Coronary artery (tissue), 2 donors: ENCODE measurements at regions not wholly inside any gene's neighbourhood (a gene's known extent, or its start where the extent isn't known, plus 50 kb on each side); places are given as distances from the start of the nearest gene placed in this dataset.

ENCODE experiments used
- DNase-seq: peaks from one replicate; pipeline ENCODE4 v3.0.0-alpha.2; 2017; ENCODE audit warnings: low spot score
- H3K27ac ChIP-seq, 2 donors: fragments of 200-600 bp; sonication (generic); one replicate each; pipeline ENCODE4 v1.5.1; 2016 to 2019
- H3K4me3 ChIP-seq: fragments of 200-600 bp; sonication (generic); 2 replicates; pipeline ENCODE4 v1.5.1; 2016; ENCODE audit warnings: mild to moderate bottlenecking, moderate library complexity
- TF ChIP-seq, protein P1 (sequence below): fragments of 200-600 bp; sonication (generic); IDR thresholded peaks from one replicate; pipeline ENCODE4 v1.5.1; 2019; ENCODE audit warnings: antibody characterized with exemption

GRCh38 chr2:103896182-103896581 lies 957.7 kb upstream of the POU3F3 start:
- TF ChIP-seq, protein P1, sequence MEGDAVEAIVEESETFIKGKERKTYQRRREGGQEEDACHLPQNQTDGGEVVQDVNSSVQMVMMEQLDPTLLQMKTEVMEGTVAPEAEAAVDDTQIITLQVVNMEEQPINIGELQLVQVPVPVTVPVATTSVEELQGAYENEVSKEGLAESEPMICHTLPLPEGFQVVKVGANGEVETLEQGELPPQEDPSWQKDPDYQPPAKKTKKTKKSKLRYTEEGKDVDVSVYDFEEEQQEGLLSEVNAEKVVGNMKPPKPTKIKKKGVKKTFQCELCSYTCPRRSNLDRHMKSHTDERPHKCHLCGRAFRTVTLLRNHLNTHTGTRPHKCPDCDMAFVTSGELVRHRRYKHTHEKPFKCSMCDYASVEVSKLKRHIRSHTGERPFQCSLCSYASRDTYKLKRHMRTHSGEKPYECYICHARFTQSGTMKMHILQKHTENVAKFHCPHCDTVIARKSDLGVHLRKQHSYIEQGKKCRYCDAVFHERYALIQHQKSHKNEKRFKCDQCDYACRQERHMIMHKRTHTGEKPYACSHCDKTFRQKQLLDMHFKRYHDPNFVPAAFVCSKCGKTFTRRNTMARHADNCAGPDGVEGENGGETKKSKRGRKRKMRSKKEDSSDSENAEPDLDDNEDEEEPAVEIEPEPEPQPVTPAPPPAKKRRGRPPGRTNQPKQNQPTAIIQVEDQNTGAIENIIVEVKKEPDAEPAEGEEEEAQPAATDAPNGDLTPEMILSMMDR: no peak
- Histone ChIP-seq H3K4me3 (no peak overlapping the region), H3K27ac (no peak overlapping the region)
- no peak for DNase-seq

DNA sequence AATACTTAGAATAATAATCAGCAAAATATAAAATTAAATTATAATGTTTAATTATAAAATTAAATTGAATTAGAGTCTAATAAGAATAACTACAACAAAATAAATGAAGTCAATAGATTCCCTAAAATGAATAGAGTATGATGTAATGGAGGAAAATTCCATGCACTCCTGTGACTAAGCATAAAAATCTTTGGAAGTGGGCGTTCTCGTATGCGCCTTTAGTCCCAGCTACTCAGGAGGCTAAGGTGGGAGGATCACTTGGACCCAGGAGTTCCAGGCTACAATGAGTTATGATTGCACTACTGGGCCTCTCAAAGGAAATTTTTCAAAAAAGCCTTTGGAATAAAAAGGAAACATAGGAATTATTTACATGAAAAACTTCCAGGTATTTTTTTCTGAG lies 955.4 kb upstream of the POU3F3 start:
- Histone ChIP-seq H3K4me3 (no peak overlapping the region), H3K27ac (no peak overlapping the region)
- DNase-seq: no peak
- TF ChIP-seq, protein P1: no peak

DNA sequence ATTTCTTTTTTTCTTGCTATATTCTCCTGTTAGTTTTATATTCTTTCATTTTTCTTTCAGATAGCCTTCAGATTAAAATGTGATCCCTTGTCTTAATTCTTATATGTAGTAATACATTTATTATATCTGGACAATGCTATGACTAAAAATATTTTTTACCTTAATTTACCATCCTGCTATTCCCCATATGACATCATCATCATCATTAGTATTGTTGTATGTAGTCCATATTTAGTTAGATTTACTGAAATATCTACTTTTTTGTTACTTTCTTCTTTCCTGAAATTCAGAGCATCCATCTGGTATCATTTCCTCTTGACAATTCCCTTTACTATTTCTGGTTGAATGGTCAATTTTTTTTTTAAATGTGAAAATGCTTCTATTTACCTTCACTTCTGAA lies 951.6 kb upstream of the POU3F3 start:
- TF ChIP-seq, protein P1: no peak
- Histone ChIP-seq H3K4me3 (no peak overlapping the region), H3K27ac (no peak overlapping the region)
- DNase-seq: no peak

- no peak for DNase-seq
Observed at GRCh38 chr2:103921161-103921560, 932.8 kb upstream of the POU3F3 start.

DNA sequence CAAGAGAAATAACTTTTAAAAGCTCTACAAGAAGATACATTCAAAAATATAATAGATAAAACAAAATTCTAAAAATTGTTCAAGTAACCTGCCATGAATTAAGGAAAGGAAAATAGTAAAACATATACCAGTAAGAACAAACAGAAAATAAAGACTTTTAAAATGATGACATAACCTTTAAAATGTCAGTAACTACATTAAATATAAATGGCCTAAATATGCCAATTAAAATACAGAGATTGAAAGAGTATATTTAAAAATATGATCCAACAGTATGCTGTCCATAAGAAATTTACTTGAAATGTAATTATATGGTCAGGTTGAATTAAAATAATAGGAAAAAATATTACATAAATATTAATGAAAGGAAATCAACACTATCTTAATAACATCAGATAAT lies 911.7 kb upstream of the POU3F3 start:
- Histone ChIP-seq H3K27ac (no peak overlapping the region), H3K4me3 (no peak overlapping the region)
- TF ChIP-seq, protein P1: no peak
- DNase-seq: no peak

More at GRCh38 chr2:103921161-103921560, 932.8 kb upstream of the POU3F3 start:
- Histone ChIP-seq H3K4me3 (no peak overlapping the region), H3K27ac (no peak overlapping the region)
- TF ChIP-seq, protein P1: no peak

- TF ChIP-seq, protein P1: no peak
- Histone ChIP-seq H3K4me3 (no peak overlapping the region), H3K27ac (no peak overlapping the region)
- no peak for DNase-seq
Observed at GRCh38 chr2:103945083-103945482, 908.8 kb upstream of the POU3F3 start.

- DNase-seq: no peak
- Histone ChIP-seq H3K27ac (no peak overlapping the region), H3K4me3 (no peak overlapping the region)
- TF ChIP-seq, protein P1: no peak
Observed at GRCh38 chr2:103959174-103960128, 894.5 kb upstream of the POU3F3 start.
